H1 (cell line): ENCODE measurements at regions not wholly inside any gene's neighbourhood (a gene's known extent, or its start where the extent isn't known, plus 50 kb on each side); places are given as distances from the start of the nearest gene placed in this dataset.
A peak's percentile ranks its signal among the peaks of the same experiment; 100 is the strongest.

Source experiments
- CTCF ChIA-PET: fragments of 300-600 bp; sonication (Branson Sonifier 250); formaldehyde crosslinking; loops from one replicate; lab custom pipeline; 2021; ENCODE audit not compliant: partially characterized antibody; lab: Charles Lee
- POLR2A ChIA-PET: fragments of 300-600 bp; sonication (Branson Sonifier 250); formaldehyde crosslinking; loops from one replicate; lab custom pipeline; 2021; ENCODE audit warnings: inconsistent platforms; ENCODE audit not compliant: partially characterized antibody; lab: Charles Lee
- DNase-seq, 2 experiments: peaks; one replicate each; pipeline versions ENCODE4 v3.0.0 to v3.0.0-alpha.2; 2010 to 2022; ENCODE audit warnings: low spot score in 2 of 2, low read depth in 1 of 2, mixed read lengths in 1 of 2
- FAIRE-seq: peaks from 2 replicates; lab custom pipeline; 2011; peaks lifted over from hg19 to GRCh38; lab: Jason Lieb, UNC
- H2AFZ ChIP-seq: 2 replicates; pipeline ENCODE4 v1.8.1; 2012; ENCODE audit warnings: low read length, inconsistent platforms
- H2AK5ac ChIP-seq: 2 replicates; pipeline ENCODE4 v1.6.1; 2013; ENCODE audit warnings: low read depth, low read length
- H2BK120ac ChIP-seq: replicated peaks from 2 replicates; pipeline ENCODE3; 2013; ENCODE audit warnings: low read depth, low read length, inconsistent platforms
- H2BK12ac ChIP-seq: 2 replicates; pipeline ENCODE4 v1.6.1; 2013; ENCODE audit warnings: low read depth, low read length
- H2BK15ac ChIP-seq: 2 replicates; pipeline ENCODE4 v1.6.1; 2013; ENCODE audit warnings: low read length
- H2BK20ac ChIP-seq: 2 replicates; pipeline ENCODE4 v1.6.1; 2013; ENCODE audit warnings: low read length
- H2BK5ac ChIP-seq: 2 replicates; pipeline ENCODE4 v1.6.1; 2013; ENCODE audit warnings: low read depth, low read length
- H3K14ac ChIP-seq: 2 replicates; pipeline ENCODE4 v1.6.1; 2013; ENCODE audit warnings: inconsistent platforms; ENCODE audit not compliant: insufficient read length
- H3K18ac ChIP-seq: 2 replicates; pipeline ENCODE4 v1.6.1; 2013; ENCODE audit warnings: low read length; ENCODE audit errors: extremely low read depth
- H3K23ac ChIP-seq: 2 replicates; pipeline ENCODE4 v1.6.1; 2013; ENCODE audit warnings: inconsistent platforms; ENCODE audit not compliant: insufficient read length
- H3K23me2 ChIP-seq: 2 replicates; pipeline ENCODE4 v1.6.1; 2013; ENCODE audit warnings: low read depth, low read length
- H3K27ac ChIP-seq: 2 replicates; pipeline ENCODE4 v1.6.1; 2011; ENCODE audit warnings: low read depth, low read length, inconsistent platforms
- H3K27me3 ChIP-seq, 4 experiments: replicated peaks in 1 of 4; 1 replicate in 1 of 4; 2 replicates in 3 of 4; pipeline versions ENCODE4 v1.6.1 to v1.8.1; 2011 to 2013; ENCODE audit warnings: low read length in 3 of 4, mild to moderate bottlenecking in 3 of 4, inconsistent platforms in 2 of 4, mixed read lengths in 2 of 4, moderate library complexity in 1 of 4; ENCODE audit not compliant: control insufficient read depth in 3 of 4, insufficient read depth in 3 of 4; ENCODE audit errors: extremely low read depth in 1 of 4
- H3K36me3 ChIP-seq, 4 experiments: 2 replicates each; pipeline versions ENCODE4 v1.6.1 to v1.8.1; 2011 to 2013; ENCODE audit warnings: mild to moderate bottlenecking in 4 of 4, low read length in 3 of 4, moderate library complexity in 2 of 4, control low read depth in 1 of 4, inconsistent platforms in 1 of 4; ENCODE audit not compliant: insufficient read depth in 4 of 4, control insufficient read depth in 2 of 4
- H3K4ac ChIP-seq: replicated peaks from 2 replicates; pipeline ENCODE3; 2013; ENCODE audit warnings: low read length, low read depth, mixed read lengths, inconsistent platforms; ENCODE audit not compliant: insufficient read length
- H3K4me1 ChIP-seq, 4 experiments: replicated peaks in 1 of 4; 1 replicate in 1 of 4; 2 replicates in 3 of 4; pipeline versions ENCODE4 v1.6.1 to v1.8.1; 2011 to 2013; ENCODE audit warnings: low read length in 3 of 4, inconsistent platforms in 2 of 4, mixed read lengths in 1 of 4; ENCODE audit not compliant: insufficient read depth in 4 of 4, control insufficient read depth in 3 of 4
- H3K4me2 ChIP-seq, 2 experiments: 2 replicates each; pipeline versions ENCODE4 v1.6.1 to v1.8.1; 2011 to 2013; ENCODE audit warnings: low read depth in 2 of 2, low read length in 2 of 2, control low read depth in 1 of 2, inconsistent platforms in 1 of 2, mild to moderate bottlenecking in 1 of 2; ENCODE audit not compliant: insufficient read depth in 1 of 2
- H3K4me3 ChIP-seq, 4 experiments: fragments of 200-600, 300-600 bp in 1 of 4; sonication (generic), shearing (Covaris generic), sonication (Bioruptor Twin) in 1 of 4; 2 replicates each; pipeline versions ENCODE4 v1.5.1 to v1.8.1; 2011 to 2016; ENCODE audit warnings: low read length in 4 of 4, low read depth in 3 of 4, control low read depth in 2 of 4, inconsistent platforms in 2 of 4, mild to moderate bottlenecking in 2 of 4, mixed read lengths in 1 of 4, moderate library complexity in 1 of 4; ENCODE audit not compliant: insufficient read depth in 2 of 4; ENCODE audit errors: extremely low read depth in 1 of 4
- H3K56ac ChIP-seq: replicated peaks from 2 replicates; pipeline ENCODE3; 2013; ENCODE audit warnings: low read depth, mild to moderate bottlenecking, mixed read lengths, low read length, inconsistent platforms; ENCODE audit not compliant: insufficient read length
- H3K79me1 ChIP-seq: 2 replicates; pipeline ENCODE4 v1.6.1; 2013; ENCODE audit warnings: low read depth, low read length, control low read depth
- H3K79me2 ChIP-seq, 2 experiments: 2 replicates each; pipeline versions ENCODE4 v1.6.1 to v1.8.1; 2012 to 2013; ENCODE audit warnings: low read length in 2 of 2, mild to moderate bottlenecking in 2 of 2, inconsistent platforms in 1 of 2; ENCODE audit not compliant: insufficient read depth in 2 of 2, control insufficient read depth in 1 of 2
- H3K9ac ChIP-seq, 4 experiments: replicated peaks in 1 of 4; 1 replicate in 1 of 4; 2 replicates in 3 of 4; pipeline versions ENCODE4 v1.6.1 to v1.8.1; 2011 to 2013; ENCODE audit warnings: low read depth in 3 of 4, low read length in 3 of 4, control low read depth in 2 of 4, mild to moderate bottlenecking in 2 of 4, moderate library complexity in 2 of 4, inconsistent platforms in 1 of 4; ENCODE audit errors: extremely low read depth in 1 of 4
- H3K9me3 ChIP-seq, 2 experiments: 2 replicates each; pipeline versions ENCODE4 v1.6.1 to v1.8.1; 2012 to 2013; ENCODE audit warnings: mild to moderate bottlenecking in 2 of 2, moderate library complexity in 2 of 2, control low read depth in 1 of 2, inconsistent platforms in 1 of 2, low read depth in 1 of 2, low read length in 1 of 2, mixed read lengths in 1 of 2; ENCODE audit not compliant: insufficient read depth in 2 of 2
- H4K20me1 ChIP-seq, 2 experiments: replicated peaks in 1 of 2; 2 replicates each; pipeline versions ENCODE3 to v1.8.1; 2011 to 2013; ENCODE audit warnings: inconsistent platforms in 2 of 2, low read length in 2 of 2, mild to moderate bottlenecking in 1 of 2; ENCODE audit not compliant: insufficient read depth in 2 of 2, control insufficient read depth in 1 of 2
- H4K5ac ChIP-seq: 2 replicates; pipeline ENCODE4 v1.6.1; 2013; ENCODE audit warnings: low read length, low read depth, mixed read lengths, inconsistent platforms; ENCODE audit not compliant: insufficient read length
- H4K8ac ChIP-seq: 2 replicates; pipeline ENCODE4 v1.8.0; 2013; ENCODE audit warnings: mild to moderate bottlenecking, moderate library complexity, low read length, inconsistent platforms; ENCODE audit not compliant: insufficient read depth; ENCODE audit errors: extremely low read depth
- H4K91ac ChIP-seq: replicated peaks from 2 replicates; pipeline ENCODE3; 2013; ENCODE audit warnings: low read length, mixed read lengths, inconsistent platforms; ENCODE audit not compliant: insufficient read length
- WGBS, 2 experiments: shearing (Covaris generic) in 1 of 2; methylation state at CpG; one replicate each; pipeline versions ENCODE4 v1.1.6 to v1.1.7; 2013 to 2015; ENCODE audit warnings: low lambda C conversion rate in 2 of 2, mixed read lengths in 2 of 2, inconsistent platforms in 1 of 2, low coverage in 1 of 2, missing lambda C conversion rate in 1 of 2; ENCODE audit not compliant: insufficient replicate concordance in 2 of 2, insufficient coverage in 1 of 2, insufficient read length in 1 of 2; ENCODE audit errors: extremely low coverage in 1 of 2, missing lambda C conversion rate in 1 of 2; 5-methylcytosine and 5-hydroxymethylcytosine counted together

DNA sequence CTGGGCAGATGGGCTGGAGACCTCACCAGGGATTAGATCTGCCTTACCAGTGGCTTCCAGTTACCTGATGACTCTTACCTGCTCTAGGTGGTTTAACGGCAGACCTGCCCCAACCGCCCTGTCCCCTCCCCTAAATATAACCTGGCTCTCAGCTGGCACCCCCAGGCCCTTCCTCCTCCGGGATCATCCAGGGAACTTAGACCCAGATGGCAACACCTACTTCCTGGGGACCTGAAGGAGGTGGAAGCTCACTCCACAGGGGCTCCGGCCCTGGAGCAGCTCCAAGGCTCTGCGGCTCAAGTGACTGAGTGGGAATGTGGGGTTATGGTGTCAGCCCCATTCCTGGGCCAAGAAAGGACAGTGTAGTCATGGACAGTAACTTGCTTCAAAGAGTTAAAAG, 130.4 kb downstream of the OLFM1 start:
- H3K14ac ChIP-seq: no peak overlapping the region
- peak overlapping the region; percentile 2; the same call in 1 of the 2 replicates for H2BK5ac ChIP-seq
- DNase-seq (no peak), FAIRE-seq (no peak)
- peak overlapping the region; percentile 10 for H2BK120ac ChIP-seq
- H2AK5ac ChIP-seq: no peak overlapping the region
- 0 out of 2 replicates have a peak overlapping the region, but pooled peaks have one; percentile 4 for H3K18ac ChIP-seq
- no peaks in the 10 kb centered on the region for H3K9me3 ChIP-seq
- peaks cover 17 to 42% (median 31%) of the 10 kb centered on the region in 4 experiments for H3K4me1 ChIP-seq
- H4K5ac ChIP-seq: no peak overlapping the region
- H3K36me3 ChIP-seq: no peaks in the 10 kb centered on the region
- peak overlapping the region; percentile 79; the same call in 1 of the 2 replicates for H2BK12ac ChIP-seq
- no peak overlapping the region for H4K91ac ChIP-seq
- no peak overlapping the region for H3K9ac ChIP-seq
- H3K27me3 ChIP-seq: no peaks in the 10 kb centered on the region; a peak in 1 of 7 replicates
- ChIA-PET CTCF (interaction anchor here (0.6 to 1.8 kb wide), 8 partner anchors 10 to 1458 kb away, joined by 3 to 4 read pairs (median 3); no protein-coding TSS in a partner anchor), POLR2A (no interaction called here)
- H3K23ac ChIP-seq: no peak overlapping the region
- H3K79me1 ChIP-seq: no peaks in the 10 kb centered on the region
- H3K56ac ChIP-seq: no peak overlapping the region
- peak overlapping the region; percentile 88; the same call in 1 of the 2 replicates for H2BK15ac ChIP-seq
- no peak overlapping the region for H3K4me3 ChIP-seq
- H4K20me1 ChIP-seq: no peaks in the 10 kb centered on the region
- H4K8ac ChIP-seq: no peak overlapping the region
- 75% methylated on average over 5 of the region's 5 CpGs; no CpG with 5 or more reads in 1 of the 2 experiments for WGBS, 2 experiments
- no peak overlapping the region for H2AFZ ChIP-seq
- H3K79me2 ChIP-seq: no peaks in the 10 kb centered on the region
- no peak overlapping the region for H3K27ac ChIP-seq
- 0 out of 2 replicates have a peak, but pooled peaks cover 2% of the 10 kb centered on the region for H3K23me2 ChIP-seq
- no peak overlapping the region for H3K4me2 ChIP-seq
- H3K4ac ChIP-seq: no peak overlapping the region
- H2BK20ac ChIP-seq: peak overlapping the region; percentile 86; the same call in 1 of the 2 replicates
